Fibroblast of pulmonary artery (primary cell): ENCODE measurements at regions not wholly inside any gene's neighbourhood (a gene's known extent, or its start where the extent isn't known, plus 50 kb on each side); places are given as distances from the start of the nearest gene placed in this dataset.
A peak's percentile ranks its signal among the peaks of the same experiment; 100 is the strongest.

Experiments
- DNase-seq: peaks from one replicate; pipeline ENCODE4 v3.0.0-alpha.2; 2010; ENCODE audit warnings: low read depth
- H3K4me3 ChIP-seq: replicated peaks from 2 replicates; pipeline ENCODE4 v1.5.1; 2011; ENCODE audit warnings: low read depth, mild to moderate bottlenecking, control low read depth, low read length, moderate library complexity
- CTCF ChIP-seq: IDR thresholded peaks from 2 replicates; pipeline ENCODE4 v1.5.1; 2011; ENCODE audit warnings: mild to moderate bottlenecking, control low read depth, low read length, inconsistent platforms; ENCODE audit errors: missing control alignments

- no peak for TF ChIP-seq CTCF
- peak; percentile 29 for DNase-seq
- H3K4me3 ChIP-seq: no peak overlapping the region
Measured at GRCh38 chr4:141913928-141914327, 277.5 kb downstream of the IL15 start.

GRCh38 chr4:141914746-141915145 lies 278.4 kb downstream of the IL15 start:
- DNase-seq: no peak
- H3K4me3 ChIP-seq: no peak overlapping the region
- TF ChIP-seq CTCF: no peak

GRCh38 chr4:141919649-141920048 lies 283.3 kb downstream of the IL15 start:
- no peak for DNase-seq
- TF ChIP-seq CTCF: no peak
- no peak overlapping the region for H3K4me3 ChIP-seq

- DNase-seq: no peak
- no peak for TF ChIP-seq CTCF
- no peak overlapping the region for H3K4me3 ChIP-seq
Measured at GRCh38 chr4:141921293-141921692, 284.9 kb downstream of the IL15 start.

- no peak for DNase-seq
- no peak overlapping the region for H3K4me3 ChIP-seq
- TF ChIP-seq CTCF: no peak
Measured at GRCh38 chr4:141922236-141922635, 285.9 kb downstream of the IL15 start.

- no peak overlapping the region for H3K4me3 ChIP-seq
- no peak for TF ChIP-seq CTCF
- no peak for DNase-seq
Measured at GRCh38 chr4:141926406-141926805, 290.0 kb downstream of the IL15 start.

GRCh38 chr4:141932490-141932889 lies 296.1 kb downstream of the IL15 start:
- TF ChIP-seq CTCF: no peak
- no peak for DNase-seq
- H3K4me3 ChIP-seq: no peak overlapping the region
